ENCODE measurements at regions not wholly inside any gene's neighbourhood (a gene's known extent, or its start where the extent isn't known, plus 50 kb on each side); places are given as distances from the start of the nearest gene placed in this dataset.

GRCh38 chr4:57488366-57489162, 378.4 kb upstream of the IGFBP7 start:
- TF ChIP-seq, protein P1, sequence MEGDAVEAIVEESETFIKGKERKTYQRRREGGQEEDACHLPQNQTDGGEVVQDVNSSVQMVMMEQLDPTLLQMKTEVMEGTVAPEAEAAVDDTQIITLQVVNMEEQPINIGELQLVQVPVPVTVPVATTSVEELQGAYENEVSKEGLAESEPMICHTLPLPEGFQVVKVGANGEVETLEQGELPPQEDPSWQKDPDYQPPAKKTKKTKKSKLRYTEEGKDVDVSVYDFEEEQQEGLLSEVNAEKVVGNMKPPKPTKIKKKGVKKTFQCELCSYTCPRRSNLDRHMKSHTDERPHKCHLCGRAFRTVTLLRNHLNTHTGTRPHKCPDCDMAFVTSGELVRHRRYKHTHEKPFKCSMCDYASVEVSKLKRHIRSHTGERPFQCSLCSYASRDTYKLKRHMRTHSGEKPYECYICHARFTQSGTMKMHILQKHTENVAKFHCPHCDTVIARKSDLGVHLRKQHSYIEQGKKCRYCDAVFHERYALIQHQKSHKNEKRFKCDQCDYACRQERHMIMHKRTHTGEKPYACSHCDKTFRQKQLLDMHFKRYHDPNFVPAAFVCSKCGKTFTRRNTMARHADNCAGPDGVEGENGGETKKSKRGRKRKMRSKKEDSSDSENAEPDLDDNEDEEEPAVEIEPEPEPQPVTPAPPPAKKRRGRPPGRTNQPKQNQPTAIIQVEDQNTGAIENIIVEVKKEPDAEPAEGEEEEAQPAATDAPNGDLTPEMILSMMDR (conservative IDR thresholded peaks at IDR 0.05) = no peak
- no peak for TF ChIP-seq ZFX (IDR thresholded peaks at IDR 0.05)
